ENCODE measurements at regions not wholly inside any gene's neighbourhood (a gene's known extent, or its start where the extent isn't known, plus 50 kb on each side); places are given as distances from the start of the nearest gene placed in this dataset.

- TF ChIP-seq CTCF (IDR thresholded peaks at IDR 0.05) (no peak), POLR2A (IDR thresholded peaks at IDR 0.05) (no peak)
Measured at GRCh38 chr1:53406551-53407235, 52.5 kb upstream of the DMRTB1 start.
